IPS-11a (cell line): ENCODE measurements at regions not wholly inside any gene's neighbourhood (a gene's known extent, or its start where the extent isn't known, plus 50 kb on each side); places are given as distances from the start of the nearest gene placed in this dataset.
"Not testable (repeated sequence)": the region's sequence is repeated elsewhere in the genome, so short reads cannot be mapped to it uniquely, and the experiment has no call there.

ENCODE experiments used
- H3K4me3 ChIP-seq: one replicate; pipeline ENCODE4 v1.5.1; 2013; ENCODE audit warnings: low read depth, low read length, control low read depth

- no peak overlapping the region for H3K4me3 ChIP-seq
Measured at GRCh38 chr4:83931659-83932438, 395.9 kb downstream of the GPAT3 start.

DNA sequence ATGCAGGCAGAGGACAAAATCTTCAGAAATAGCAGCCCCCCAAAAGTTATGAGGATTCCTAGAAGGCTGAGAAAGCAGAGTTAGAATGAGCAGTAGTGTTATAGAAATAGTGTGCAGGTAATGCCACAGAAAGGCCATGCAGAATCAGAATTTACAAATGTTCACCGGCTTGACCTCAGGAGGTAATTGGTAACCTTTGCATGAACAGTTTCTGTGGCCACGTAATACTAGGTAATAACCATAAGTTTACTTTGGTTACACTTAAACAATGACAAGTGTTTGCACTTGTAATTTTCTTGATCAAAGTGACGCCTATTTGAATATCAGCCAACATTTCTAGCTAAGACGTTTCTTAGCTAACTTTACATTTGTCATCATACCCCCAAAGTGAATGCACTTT lies 393.6 kb downstream of the GPAT3 start:
- H3K4me3 ChIP-seq, result no peak overlapping the region

DNA sequence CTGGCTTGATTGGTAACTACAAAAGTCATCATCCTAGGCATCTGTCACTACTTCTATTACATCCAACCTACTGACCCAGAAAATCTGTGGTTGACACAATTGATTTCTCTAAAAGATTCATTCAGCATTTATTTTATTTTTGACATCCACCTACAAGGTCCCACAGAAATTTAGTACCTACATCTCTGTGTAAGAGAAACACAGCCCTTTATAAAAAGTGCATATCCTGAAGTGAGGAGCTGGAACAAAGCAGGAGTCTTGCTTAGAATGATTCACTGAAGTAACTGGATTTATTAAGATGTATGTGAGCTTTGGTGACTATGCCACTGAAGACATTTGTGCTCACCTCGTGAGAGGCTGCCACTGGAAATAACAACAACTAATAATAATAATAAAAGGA lies 391.0 kb downstream of the GPAT3 start:
- no peak overlapping the region for H3K4me3 ChIP-seq

DNA sequence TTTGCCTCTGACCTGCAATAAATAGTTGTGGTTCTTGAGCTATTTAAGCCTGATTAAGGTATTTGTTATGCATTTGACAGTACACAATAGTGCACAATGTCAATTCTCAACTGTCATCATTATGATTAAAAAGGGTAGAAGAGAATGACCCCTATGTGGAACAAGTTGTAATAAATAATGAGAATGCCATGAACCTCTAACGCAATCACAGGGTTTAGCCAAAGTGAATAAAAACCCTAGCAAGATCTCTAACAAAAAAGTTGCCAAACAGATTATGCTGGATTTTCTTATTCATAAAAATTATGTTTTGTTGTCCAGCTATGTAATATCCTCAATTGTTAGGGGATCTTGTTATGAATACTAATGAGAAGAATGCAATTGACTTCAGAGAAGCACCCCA lies 387.4 kb downstream of the GPAT3 start:
- no peak overlapping the region for H3K4me3 ChIP-seq

GRCh38 chr4:83922402-83922801 lies 386.5 kb downstream of the GPAT3 start:
- no peak overlapping the region for H3K4me3 ChIP-seq

DNA sequence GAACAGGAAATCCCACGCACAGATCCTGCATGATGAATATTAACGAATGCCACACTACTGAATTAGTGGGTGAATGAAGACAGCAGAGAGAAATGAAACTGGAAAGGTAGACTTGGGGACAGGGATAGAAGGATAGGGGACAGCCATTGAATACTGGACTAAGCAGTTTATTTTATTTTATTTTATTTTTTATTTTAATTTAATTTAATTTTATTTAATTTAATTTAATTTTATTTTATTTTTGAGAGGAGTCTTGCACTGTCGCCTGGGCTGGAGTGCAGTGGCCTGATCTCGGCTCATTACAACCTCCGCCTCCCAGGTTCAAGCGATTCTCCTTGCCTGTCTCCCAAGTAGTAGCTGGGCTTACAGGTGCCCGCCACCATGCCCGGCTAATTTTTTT lies 385.2 kb downstream of the GPAT3 start:
- no peak overlapping the region for H3K4me3 ChIP-seq

GRCh38 chr4:83920375-83920774 lies 384.5 kb downstream of the GPAT3 start:
- H3K4me3 ChIP-seq, result no peak overlapping the region

GRCh38 chr4:83917572-83917971 lies 381.7 kb downstream of the GPAT3 start:
- no peak overlapping the region for H3K4me3 ChIP-seq

- H3K4me3 ChIP-seq, result no peak overlapping the region
Measured at GRCh38 chr4:83910693-83911092, 374.8 kb downstream of the GPAT3 start.

GRCh38 chr4:83906561-83906960 lies 370.7 kb downstream of the GPAT3 start:
- no peak overlapping the region for H3K4me3 ChIP-seq

- H3K4me3 ChIP-seq, result no peak overlapping the region
Measured at GRCh38 chr4:83905952-83906351, 370.0 kb downstream of the GPAT3 start.

DNA sequence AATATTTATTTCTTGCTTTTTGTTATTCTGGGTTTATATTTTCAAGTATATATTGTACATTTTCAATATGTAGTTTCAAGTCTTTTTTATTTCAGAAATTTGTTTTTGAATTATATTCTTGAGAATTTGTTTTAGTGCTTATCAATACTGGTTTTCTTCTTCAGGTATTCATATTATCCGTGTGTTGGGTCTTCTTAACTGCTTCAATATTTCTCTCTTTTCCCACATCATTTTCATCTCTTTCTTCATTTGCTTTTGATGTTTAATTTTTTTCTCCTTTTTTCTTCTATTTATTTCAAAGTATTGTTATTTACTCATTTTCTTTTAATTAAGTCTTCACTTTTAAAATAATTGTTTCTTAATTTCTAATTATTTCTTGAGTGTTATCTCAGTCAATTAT lies 367.8 kb downstream of the GPAT3 start:
- not testable (repeated sequence) for H3K4me3 ChIP-seq

DNA sequence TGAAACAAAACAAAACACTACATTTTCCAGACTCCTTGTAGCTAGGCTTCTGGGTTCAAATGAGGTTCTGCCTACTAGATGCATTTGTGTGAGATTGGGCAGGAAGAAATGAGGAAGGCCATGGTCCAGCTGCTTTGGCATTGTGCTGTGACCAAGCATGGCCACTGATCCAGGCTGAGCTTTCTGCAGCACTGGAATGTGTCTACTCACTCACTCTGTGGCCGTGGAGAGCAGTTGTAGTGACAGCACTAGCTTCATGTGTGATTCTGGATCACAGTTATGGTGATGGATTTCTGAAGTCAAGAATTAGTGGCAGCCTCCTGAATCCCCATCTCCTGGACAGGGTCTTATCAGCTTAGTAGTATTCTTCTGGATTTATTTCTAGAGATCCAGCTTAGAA lies 358.9 kb downstream of the GPAT3 start:
- no peak overlapping the region for H3K4me3 ChIP-seq

GRCh38 chr4:83890816-83891215 lies 354.9 kb downstream of the GPAT3 start:
- no peak overlapping the region for H3K4me3 ChIP-seq

GRCh38 chr4:83890231-83890630 lies 354.3 kb downstream of the GPAT3 start:
- no peak overlapping the region for H3K4me3 ChIP-seq

GRCh38 chr4:83889802-83890201 lies 353.9 kb downstream of the GPAT3 start:
- H3K4me3 ChIP-seq, result no peak overlapping the region

DNA sequence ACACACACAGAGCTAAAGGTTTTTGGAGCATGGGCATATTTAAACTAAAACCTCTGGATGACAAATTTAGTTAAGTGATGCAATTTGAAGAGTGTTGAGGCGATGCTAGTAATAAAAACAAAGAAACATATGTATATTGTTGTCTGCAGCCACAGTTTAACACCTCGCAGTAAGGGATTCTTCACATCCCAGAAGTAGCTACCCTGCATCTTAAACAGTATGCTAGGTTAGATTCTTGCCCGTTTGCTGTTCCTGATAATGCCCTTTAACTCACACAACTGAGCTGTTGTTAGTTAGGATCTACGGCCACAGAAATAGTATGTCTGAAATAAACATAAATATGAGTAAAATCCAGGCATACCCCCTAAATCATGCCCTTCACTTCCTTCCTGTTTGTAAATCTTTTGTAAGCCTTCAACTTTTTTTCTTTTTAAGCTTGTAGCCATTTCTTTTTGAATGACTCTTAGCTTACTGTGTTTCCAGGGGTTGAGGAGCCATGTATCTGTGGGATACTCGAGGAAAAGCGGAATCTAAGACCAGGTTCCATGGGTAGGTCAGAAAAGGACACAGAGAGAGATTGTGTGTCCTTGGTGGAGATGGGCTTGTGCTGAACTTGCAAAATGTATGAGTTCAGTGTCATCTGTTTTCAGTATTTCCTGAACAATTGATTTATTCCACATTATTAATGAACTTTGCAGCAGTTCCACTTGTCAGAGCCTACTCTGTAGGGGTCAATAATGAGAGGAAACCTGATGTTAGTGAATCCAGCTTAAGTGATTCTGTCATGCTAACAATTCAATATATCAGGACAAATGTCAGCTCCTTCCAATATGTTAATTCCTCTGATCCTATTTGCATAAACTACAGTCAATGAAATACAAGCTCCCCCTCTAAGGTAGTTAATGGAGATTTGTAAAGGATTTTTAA lies 349.6 kb downstream of the GPAT3 start:
- H3K4me3 ChIP-seq, result no peak overlapping the region

- H3K4me3 ChIP-seq, result no peak overlapping the region
Measured at GRCh38 chr4:83876047-83876446, 340.1 kb downstream of the GPAT3 start.

DNA sequence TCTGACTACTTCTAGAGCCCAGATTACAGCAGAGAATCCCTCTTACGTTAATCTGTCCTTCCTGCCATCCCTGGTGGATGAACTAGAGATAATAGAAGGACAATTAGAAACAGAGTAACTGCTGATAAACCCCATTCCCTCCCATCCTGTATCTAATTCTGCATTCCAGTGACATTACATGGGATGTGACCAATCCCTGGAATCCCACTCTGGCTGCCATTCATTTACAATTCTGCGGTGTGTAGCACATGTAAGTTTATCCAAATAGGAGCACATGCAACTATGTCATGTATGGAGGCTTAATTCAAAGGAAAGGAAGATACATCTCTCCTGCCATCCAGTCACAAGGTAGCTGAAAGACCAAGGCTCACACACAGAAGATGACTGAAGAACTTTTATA lies 339.5 kb downstream of the GPAT3 start:
- no peak overlapping the region for H3K4me3 ChIP-seq

GRCh38 chr4:83873996-83874395 lies 338.1 kb downstream of the GPAT3 start:
- no peak overlapping the region for H3K4me3 ChIP-seq

DNA sequence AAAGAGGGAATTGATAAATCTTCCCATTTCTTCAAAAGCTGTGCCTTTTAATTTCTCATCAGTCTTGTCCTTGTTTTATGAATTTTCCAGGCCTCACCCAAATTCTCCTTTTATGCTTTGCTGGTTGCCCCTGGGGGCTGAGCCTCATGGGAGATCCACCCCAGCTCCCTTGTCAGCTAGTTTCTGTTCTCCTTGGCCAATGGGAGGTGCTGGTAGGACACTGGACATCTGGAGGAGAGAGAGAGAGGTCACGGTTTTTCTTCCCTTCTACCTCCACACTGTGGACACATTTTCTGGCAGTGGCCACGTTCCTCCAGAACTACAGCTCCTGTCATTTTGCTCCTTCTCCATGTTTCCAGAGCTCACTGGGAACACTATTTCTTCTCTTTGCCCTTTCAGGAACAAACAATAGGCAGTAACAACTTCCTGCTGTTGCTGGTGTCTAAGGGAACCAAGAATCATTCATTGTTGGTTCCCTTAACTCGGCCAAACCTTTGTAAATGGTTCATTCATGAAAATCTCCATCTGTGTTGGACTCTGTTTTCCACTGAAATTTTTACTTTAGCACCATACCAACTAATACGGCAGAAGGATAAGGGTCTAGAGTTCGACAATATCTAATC lies 334.5 kb downstream of the GPAT3 start:
- H3K4me3 ChIP-seq, result no peak overlapping the region
